Activated CD8-positive, alpha-beta memory T cell treated with anti-CD3 and anti-CD28 coated beads for 24 hours (primary cell): ENCODE measurements at regions not wholly inside any gene's neighbourhood (a gene's known extent, or its start where the extent isn't known, plus 50 kb on each side); places are given as distances from the start of the nearest gene placed in this dataset.
"Not testable (repeated sequence)": the region's sequence is repeated elsewhere in the genome, so short reads cannot be mapped to it uniquely, and the experiment has no call there.

ENCODE experiments used
- DNase-seq: peaks from one replicate; pipeline ENCODE4 v3.0.0-alpha.2; 2020

DNA sequence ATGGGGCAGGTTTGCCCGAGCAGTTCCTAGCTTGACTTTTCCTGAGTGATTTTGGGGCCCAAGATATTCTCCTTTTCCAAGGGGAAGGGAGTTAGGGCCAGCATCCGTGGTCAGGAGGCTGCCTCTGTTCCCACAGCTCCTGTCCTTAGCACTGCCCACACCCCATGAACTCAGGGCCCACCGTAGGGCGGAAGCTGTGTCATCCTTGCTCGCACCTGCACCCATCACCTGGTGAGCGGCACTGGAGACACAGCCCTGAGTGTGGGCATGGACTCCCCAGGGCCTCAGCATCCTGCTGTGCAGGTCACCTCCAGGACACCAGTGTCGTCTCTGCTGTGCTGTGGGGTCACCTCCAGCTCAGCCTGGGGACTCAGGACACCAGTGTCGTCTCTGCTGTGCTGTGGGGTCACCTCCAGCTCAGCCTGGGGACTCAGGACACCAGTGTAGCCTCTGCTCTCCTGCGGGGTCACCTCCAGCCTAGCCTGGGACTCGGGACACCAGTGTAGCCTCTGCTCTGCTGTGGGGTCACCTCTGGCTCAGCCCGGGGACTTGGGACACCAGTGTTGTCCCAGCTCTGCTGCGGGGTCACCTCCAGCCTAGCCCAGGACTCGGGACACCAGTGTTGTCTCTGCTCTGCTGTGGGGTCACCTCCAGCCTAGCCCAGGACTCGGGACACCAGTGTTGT lies 322.9 kb downstream of the ADGRD1 start:
- DNase-seq, result no peak

DNA sequence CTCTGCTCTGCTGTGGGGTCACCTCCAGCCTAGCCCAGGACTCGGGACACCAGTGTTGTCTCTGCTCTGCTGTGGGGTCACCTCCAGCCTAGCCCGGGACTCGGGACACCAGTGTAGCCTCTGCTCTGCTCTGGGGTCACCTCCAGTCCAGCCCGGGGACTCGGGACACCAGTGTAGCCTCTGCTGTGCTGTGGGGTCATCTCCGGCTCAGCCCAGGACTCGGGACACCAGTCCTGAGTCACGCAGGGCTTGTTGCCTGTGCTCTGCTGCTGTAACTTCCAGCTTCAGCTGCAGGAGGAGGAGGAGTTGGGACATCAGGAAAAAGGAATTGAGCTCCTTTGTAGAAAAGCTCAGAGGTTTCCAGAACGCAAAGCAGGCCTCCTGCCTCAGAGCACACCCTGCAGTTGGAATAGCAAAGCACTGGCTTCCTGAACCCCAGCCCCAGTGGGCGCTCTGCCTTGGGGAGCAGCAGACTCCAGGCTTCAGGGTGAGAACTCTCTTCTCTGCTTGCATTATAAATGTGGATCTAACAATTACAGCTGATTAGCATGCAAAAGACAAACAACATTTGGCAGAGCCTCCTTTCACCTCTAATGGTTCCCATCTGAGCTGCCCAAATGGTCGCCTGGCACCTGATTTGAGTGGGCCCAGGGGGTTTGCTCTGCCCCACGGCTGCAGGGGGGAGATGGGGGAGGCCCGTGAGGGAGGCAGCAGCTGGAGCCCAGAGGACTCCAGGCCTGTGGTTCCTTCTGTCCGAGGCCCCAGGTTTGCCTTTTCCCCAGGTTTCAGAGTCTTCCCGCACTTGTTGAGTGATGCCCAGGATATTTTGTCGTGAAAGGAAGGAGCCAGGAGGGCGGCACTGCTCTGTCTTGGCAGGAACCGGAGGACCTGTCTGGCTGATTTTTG lies 323.7 kb downstream of the ADGRD1 start:
- DNase-seq, result not testable (repeated sequence)

DNA sequence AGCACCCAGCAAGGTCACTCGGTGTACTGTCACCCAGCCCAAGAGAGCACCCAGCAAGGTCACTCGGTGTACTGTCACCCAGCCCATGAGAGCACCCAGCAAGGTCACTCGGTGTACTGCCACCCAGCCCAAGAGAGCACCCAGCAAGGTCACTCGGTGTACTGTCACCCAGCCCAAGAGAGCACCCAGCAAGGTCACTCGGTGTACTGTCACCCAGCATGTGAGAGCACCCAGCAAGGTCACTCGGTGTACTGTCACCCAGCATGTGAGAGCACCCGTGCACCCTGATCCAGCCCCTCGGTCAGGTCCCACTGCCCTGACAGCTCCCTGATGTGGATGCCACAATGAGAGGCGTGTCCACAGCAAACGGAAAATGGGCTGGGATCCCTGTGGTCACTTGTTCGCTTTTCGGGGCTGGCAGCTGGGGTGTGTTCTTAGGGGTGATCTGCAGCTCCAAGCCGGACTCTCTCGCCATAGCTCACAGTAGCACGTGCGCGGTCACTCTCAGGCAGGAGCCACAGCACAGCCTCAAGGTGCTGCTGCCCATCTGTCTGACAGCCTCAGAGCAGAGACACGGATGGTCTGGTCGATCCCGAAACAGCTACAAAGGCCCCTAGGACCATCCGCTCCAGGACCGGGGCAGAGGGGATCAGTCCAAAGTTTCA lies 324.9 kb downstream of the ADGRD1 start:
- DNase-seq, result not testable (repeated sequence)

DNA sequence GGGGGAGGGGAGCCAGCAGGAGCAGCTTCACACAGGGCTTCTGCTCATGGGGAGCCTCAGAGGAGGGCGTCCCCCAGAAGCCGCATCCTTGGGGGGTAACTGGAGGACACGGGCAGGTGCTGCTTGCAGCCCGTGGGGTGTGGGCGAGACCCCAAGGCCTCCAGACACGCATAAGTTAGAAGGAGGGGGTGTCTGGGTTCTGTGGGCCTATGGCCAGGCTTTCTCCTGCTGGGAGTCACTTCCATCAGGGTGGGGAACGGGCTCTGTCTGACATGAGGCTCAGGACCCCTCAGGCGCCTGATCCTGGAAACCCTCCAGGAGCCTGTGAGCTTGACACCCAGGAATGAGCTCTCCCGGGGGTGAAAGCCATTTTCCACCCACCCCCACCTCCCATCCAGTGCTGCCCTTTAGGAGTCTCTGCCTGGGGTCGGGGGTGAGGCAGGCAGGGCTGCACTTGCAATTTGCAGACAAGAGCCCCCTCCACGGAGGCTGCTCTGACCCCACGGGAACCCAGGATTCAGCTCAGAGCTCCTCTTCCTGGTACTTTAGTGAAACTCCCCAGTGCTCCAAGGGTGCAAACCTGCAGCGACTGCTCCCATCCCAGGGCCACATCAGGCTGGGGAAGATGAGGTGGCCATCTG lies 325.7 kb downstream of the ADGRD1 start:
- DNase-seq, result no peak

DNA sequence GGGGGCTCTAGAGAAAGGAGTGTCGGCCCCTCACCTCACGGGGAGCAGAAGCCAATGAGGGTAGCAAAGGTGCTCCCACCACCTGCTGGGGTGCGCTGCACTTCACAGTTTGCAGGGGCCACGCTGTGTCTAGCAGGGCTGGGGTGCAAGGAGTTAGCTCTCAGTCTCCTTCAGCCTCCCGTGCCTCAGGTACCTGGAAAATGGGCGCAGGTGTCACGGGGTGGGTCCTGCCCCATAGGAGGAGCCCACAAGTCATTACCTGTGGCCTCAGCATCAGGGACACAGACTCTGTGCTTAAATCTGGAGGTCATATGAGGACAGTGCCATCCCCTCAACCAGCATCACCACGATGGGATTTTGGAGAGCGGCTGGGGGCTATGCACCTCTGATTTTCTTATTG lies 326.7 kb downstream of the ADGRD1 start:
- DNase-seq, result no peak

DNA sequence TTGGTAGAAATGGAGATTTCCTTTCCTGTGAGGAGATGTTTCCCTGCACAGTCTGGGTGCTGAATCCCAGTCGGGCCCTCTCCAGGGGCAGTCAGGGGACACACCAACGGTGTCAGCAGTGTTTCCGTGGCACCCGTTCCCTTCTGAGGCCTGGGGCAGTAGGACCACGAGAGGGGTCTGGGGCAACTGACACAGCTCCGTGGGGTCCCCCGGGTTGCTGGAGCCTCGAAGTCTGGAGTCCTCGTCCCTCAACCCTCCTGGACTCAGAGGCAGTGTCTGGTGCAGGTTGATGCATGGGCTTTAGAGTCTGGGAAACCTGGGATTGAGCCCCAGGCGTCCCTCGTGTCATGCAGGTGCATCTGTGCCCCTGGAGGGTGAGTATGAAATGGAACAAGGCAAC lies 327.3 kb downstream of the ADGRD1 start:
- DNase-seq, result no peak

DNA sequence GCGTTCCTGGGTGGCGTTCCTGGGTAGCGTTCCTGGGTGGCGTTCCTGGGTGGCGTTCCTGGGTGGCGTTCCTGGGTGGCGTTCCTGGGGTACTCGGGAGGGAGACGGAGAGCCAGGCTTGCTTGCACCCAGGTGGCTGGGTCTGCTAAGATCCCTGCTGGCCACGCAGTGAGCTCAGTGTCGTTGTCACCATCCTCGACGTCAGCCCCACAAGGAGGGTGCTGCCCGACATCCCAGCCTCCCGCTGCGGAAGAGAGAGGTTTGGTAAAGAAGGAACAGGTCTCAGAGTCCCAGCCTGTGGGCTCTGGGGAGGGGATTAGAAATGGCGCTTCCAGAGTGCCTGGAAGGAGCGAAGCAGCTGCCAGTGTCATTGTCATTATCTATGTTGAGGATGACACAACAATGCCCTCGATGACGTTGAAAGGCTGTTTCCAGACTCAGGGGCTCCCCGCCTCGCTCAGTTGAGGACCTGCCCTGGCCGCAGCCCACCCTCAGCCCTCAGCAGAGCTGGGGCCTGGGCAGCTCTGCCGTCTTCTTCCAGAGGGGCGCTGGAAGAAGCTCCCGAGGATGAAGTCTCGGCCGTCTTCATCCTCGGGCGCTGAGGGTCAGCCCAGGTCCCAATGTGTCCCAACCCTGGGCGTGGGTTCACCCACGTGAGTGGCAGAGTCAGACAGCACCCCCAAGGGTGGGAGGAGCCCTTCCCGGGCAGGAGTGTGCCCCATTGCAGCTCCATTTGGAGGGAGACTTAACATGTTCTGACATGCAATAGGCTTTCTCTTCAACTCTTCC lies 328.8 kb downstream of the ADGRD1 start:
- no peak for DNase-seq

DNA sequence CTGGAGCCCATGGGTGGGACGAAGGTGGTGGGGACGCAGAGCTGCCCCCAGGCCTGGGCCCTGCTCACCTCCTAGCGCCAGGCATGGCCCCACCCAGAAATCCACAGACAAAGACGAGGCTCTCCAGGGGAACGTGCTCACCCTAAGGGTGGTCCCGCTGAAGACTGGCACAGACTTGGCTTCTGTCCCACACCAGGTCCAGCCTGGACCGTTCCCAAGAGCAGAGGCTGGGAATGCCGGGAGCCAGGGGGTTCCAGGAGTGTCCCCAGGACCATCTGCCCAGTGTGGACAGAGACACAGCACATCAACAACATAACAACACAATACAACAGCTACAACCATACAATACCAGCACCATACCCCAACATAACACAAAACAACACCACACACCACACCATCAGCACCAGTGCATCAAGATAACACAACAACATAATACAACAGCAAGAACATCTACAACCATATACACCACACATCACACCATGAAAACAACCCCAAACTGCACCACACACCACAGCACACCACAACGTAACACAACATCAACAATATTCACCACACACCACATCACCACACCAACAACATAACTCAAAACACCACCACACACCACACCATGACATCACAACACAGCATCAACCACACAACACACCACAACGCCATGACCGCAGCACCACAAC lies 329.6 kb downstream of the ADGRD1 start:
- DNase-seq, result no peak

DNA sequence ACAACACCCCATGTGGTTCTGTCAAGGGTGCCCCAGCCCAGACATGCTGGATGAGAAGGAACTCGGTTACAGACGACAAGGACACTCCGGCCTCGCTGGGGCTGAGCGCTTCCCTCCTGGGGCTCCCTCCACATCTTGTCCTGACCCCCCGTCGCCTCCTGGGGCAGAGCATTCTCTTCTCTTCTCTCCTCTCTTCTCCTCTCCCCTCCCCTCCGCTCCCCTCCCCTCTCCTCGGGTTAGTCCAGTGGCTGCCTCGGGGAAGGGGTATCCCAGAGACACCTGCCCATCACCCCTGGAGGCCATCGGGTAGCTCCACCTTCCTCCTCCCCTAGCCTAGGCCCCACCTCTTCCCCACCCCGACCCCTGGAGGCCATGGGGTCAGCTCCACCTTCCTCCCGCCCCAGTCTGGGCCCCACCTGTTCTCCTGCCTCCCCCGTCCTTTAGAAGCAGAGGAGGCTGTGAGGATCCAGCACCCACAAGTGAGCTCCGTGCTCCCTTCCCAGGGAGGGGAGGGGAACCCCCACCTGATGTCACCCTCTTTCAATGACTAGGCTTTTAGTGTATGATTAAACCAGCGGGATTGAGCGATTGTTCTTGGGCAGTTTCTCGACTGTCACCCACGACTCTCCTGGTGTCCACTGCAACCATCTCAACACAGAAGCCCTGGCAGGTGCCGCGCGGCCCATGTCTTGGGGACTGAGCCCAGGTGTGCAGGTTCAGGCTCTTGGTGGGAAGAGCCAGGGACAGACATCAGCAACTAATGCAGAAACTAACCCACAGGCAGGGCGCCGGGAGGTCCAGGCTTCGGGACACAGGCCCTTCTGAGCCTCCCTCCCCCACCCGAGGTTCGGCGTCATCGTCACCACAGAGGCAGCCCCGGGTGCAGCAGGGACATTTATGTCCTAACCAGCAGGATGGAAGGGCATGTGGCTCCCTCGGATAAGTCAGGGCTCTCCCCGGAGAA lies 330.4 kb downstream of the ADGRD1 start:
- DNase-seq, result not testable (repeated sequence)

DNA sequence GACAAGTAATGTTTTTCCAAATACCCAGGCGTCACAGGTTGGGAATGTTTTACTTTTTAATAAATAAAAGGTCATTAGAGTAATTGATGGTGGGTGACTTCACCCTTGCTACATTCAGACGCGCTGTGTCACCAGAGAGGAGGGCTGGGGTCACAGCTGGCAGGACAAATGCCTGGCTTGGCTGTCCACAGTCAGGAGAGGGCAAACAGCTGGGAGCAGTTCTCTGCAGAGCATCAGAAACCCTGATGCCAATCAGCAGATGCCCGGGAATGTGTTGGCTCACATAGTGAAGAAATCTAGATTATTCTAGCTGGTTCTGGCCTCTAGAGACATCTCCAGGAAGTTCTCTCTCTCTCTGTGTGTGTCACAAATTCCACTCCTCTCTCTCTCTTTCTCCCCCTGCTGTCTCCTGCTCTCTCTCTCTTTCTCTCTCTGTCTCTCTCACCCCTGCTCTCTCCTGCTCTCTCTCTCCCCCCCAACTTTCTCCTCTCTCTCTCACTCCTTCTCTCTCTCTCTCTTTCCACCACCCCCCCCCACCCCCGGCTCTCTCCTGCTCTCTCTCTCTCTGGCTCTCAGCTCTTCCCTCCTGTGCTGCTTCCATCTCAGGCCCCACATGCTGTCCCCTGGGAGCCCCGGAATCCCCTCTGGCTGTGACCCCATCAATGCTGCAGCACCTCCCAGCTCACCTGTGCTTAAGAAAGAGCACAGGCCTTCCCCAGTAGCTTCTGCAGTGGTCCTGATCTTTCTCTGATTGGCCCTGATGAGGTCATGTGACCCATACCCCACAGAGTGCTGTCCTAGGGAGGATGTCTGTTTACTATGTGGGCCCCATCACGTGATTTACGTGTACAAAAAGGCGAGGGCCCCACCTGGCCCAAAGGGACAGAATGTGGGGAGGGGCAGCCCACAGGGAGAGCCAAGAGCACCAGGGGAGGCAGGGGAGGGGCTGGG lies 331.5 kb downstream of the ADGRD1 start:
- DNase-seq, result not testable (repeated sequence)

DNA sequence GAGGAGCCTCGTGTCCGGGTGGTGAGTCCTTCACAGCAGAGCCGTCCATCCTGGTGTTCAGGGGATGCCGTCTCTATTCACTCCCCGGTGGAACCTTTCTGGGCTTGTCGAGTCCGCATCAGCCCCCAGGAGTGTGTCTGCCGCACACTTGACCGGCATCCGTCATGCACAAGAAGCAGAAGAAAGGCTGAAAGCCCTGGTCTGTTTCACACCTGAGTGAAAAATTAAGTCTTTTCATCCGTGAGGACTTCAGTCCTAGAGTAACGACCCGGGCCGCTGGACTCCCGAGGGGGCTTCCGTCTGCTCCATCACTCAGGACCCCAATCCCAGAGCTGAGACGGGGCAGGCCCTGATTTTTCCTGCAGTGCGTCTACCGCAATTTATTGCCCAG lies 332.2 kb downstream of the ADGRD1 start:
- not testable (repeated sequence) for DNase-seq

DNA sequence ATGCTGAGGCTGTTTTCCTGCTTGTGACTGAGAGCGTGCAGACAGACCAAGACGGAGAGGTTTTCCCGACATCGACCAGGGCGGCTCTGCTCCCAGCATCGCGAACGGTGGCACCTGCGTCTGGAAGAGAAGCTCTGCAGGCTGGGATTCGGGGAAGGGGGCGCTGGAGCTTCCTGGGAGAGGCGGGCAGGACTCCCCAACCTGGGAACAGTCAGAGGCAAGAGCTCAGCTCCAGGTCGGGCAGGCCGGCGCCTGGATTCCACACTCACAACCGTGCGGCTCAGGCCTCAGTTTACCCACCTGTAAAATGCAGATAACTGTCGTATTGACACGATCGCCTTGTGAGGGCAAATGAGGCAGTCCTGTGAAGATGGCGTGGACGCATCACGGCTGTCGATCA lies 332.6 kb downstream of the ADGRD1 start:
- DNase-seq, result not testable (repeated sequence)

DNA sequence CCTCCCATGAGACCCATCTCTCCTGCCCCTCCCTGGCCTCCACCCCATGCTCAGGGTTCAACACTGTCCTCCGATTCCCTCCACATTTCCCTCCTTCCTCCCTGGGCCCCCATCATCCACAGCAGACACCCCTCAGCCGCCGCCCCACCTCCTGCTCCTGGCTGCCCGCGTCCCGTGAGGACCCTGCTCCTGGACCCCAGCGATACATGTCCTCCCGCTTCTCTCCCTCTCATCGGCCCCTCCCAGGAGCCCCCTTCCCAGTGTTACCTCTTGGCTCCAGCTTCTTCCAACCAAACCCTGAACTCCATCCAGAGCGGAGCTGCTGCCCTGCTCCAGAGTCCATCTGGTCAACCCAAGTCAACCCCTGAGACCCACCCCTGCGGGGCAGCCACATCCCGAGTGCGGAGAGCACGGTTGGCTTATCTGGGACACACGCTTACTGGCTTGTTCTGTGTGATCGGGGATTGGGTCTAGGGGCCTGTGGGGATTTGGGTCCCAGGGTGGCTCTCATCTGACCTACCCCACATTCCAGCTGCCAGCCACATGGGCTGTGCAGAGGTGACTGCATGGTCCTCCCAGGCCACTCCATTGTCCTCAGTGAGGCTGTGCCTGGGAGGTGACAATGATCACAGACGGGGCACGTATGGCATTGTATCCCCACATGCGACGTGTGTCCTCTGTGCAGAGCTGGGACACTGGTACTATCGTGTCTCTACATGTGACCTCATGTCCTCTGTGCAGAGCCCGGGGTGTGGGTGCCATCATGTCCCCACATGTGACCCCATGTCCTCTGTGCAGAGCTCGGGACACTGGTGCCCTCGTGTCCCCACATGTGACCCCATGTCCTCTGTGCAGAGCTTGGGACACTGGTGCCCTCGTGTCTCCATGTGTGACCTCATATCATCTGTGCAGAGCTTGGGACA lies 333.6 kb downstream of the ADGRD1 start:
- no peak for DNase-seq

DNA sequence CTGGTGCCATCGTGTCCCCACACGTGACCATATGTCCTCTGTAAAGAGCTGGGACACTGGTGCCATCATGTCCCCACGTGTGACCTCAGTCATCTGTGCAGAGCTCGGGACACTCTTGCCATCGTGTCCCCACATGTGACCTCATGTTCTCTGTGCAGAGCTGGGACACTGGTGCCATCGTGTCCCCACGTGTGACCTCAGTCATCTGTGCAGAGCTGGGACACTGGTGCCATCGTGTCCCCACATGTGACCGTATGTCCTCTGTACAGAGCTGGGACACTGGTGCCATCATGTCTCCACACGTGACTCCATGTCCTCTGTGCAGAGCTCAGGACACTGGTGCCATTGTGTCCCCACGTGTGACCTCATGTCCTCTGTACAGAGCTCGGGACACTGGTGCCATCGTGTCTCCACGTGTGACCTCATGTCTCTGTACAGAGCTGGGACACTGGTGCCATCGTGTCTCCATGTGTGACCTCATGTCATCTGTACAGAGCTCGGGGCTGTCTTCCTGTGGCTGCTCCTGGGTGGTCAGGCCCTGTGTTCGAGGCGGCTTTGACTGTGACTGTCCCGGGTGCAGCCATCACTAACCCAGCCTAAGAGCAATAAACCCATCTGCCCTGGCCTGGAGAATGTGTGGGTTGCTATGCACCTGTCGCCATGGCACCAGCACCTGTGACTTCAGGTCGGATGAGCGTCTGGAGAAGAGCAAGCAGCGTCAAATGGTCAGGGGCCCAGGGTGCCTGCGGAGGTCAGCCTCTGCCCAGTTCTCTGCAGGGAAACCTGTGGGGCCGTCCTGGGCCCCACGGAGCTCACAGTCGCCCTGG lies 334.4 kb downstream of the ADGRD1 start:
- no peak for DNase-seq

DNA sequence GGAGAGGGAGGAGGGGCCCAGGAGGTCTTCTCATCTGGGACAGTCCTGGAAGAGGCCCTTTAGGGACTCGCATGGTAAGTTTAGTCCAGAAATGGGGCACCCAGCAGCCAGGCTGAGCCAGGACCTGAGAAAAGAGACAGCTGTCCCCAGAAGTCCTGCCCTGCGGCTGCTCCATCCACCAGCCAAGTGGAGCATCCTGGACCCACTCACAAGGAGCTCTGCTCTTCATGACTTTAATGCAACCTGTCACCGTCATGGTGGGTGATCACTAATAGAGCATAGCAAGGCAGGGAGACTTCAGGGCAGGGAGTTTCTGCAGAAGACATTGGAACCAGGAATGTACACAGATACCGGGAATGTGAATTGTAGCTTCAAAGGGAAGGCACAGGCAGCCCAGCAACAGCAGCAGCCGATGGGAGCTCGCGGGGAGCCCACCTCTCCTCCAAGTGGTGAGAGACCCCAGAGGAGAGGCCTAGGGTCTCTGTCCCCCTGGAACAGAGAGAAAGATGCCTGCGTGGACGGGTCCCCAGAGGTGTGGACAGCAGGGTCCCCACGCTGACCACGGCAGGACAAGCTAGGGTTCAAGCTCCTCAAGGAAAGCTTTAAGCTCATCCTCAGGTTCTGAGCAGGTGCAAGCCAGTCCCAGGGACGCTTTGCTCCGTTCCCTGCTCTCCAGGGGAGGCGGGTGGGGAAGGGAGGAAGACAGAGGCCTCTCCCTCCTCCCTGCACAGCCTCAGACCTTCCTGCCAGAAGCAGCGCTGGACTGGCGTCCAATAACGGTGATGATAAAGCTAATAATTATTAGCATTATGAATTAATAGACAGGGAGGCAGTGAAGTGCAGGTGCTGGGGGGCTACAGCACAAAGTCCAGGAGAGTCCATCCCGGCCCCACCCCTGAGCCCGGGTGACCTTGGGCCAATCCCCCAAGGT lies 335.3 kb downstream of the ADGRD1 start:
- DNase-seq, result not testable (repeated sequence)

DNA sequence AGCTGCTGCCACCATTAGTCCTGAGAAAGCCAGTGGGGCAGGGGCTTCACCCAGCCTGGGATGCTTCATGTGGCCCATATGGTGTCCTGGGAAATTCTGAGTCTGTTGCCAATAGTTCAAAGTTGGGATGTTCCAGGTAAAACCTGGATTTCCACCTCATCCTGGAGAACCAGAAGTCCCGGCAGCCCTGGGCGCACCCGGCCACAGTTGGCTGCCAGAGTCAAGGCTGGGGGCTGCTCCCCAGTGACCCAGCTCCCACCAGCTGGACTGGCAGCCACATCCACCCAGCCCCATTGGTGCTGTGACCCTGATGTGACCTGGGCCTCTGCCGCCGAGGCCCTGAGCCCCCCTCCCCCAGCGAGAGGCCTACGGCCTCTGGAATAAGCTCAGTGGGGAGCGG lies 336.1 kb downstream of the ADGRD1 start:
- DNase-seq, result not testable (repeated sequence)
